Chondrocyte (in vitro differentiated cells): ENCODE measurements at regions not wholly inside any gene's neighbourhood (a gene's known extent, or its start where the extent isn't known, plus 50 kb on each side); places are given as distances from the start of the nearest gene placed in this dataset.

Experiments used
- DNase-seq: peaks from one replicate; pipeline ENCODE4 v3.0.0; 2021; ENCODE audit warnings: mixed read lengths, low spot score
- H3K27ac Mint-ChIP-seq: one replicate; pipeline ENCODE4 v1.8.0; 2021; ENCODE audit warnings: mild to moderate bottlenecking, moderate library complexity, mixed read lengths; ENCODE audit not compliant: unreplicated experiment
- H3K27me3 Mint-ChIP-seq: 2 replicates; pipeline ENCODE4 v1.8.0; 2021; ENCODE audit warnings: low read depth, mixed read lengths
- H3K36me3 Mint-ChIP-seq: 2 replicates; pipeline ENCODE4 v1.8.0; 2021; ENCODE audit warnings: low read depth, mixed read lengths
- H3K4me1 Mint-ChIP-seq: 2 replicates; pipeline ENCODE4 v1.8.0; 2021; ENCODE audit warnings: low read depth, mild to moderate bottlenecking, mixed read lengths
- H3K4me3 Mint-ChIP-seq: one replicate; pipeline ENCODE4 v1.8.0; 2021; ENCODE audit warnings: mild to moderate bottlenecking, moderate library complexity, mixed read lengths; ENCODE audit not compliant: unreplicated experiment
- H3K9me3 Mint-ChIP-seq: 2 replicates; pipeline ENCODE4 v1.8.0; 2021; ENCODE audit warnings: low read depth, mixed read lengths
- CTCF ChIP-seq: fragments of 200-600 bp; sonication (generic); IDR thresholded peaks from 2 replicates; pipeline ENCODE4 v1.5.0; 2021; ENCODE audit warnings: antibody characterized with exemption, mild to moderate bottlenecking, moderate library complexity

GRCh38 chr3:193879099-193879863, 256.7 kb upstream of the HES1 start:
- DNase-seq = no peak
- Mint-ChIP-seq H3K27me3 (peaks cover 86% of the 10 kb centered on the region), H3K4me1 (no peaks in the 10 kb centered on the region), H3K36me3 (no peaks in the 10 kb centered on the region), H3K9me3 (no peaks in the 10 kb centered on the region), H3K4me3 (no peak overlapping the region), H3K27ac (no peak overlapping the region)
- TF ChIP-seq CTCF = no peak

- H3K4me3 Mint-ChIP-seq = no peak overlapping the region
- H3K27ac Mint-ChIP-seq = no peak overlapping the region
- no peak for DNase-seq
- TF ChIP-seq CTCF = no peak
- H3K4me1 Mint-ChIP-seq = no peaks in the 10 kb centered on the region
- peaks cover 83% of the 10 kb centered on the region for H3K27me3 Mint-ChIP-seq
- H3K36me3 Mint-ChIP-seq = no peaks in the 10 kb centered on the region
- H3K9me3 Mint-ChIP-seq = no peaks in the 10 kb centered on the region
These were observed 256.1 kb upstream of the HES1 start for GRCh38 chr3:193879864-193880242.

- Mint-ChIP-seq H3K4me3 (no peak overlapping the region), H3K9me3 (peaks cover 5% of the 10 kb centered on the region), H3K27me3 (peaks cover 70% of the 10 kb centered on the region), H3K27ac (no peak overlapping the region), H3K36me3 (peaks cover 2% of the 10 kb centered on the region), H3K4me1 (no peaks in the 10 kb centered on the region)
- TF ChIP-seq CTCF = no peak
- no peak for DNase-seq
These were observed 253.9 kb upstream of the HES1 start for GRCh38 chr3:193882091-193882490.

GRCh38 chr3:193883551-193883950, 252.4 kb upstream of the HES1 start:
- no peak overlapping the region for H3K27ac Mint-ChIP-seq
- peaks cover 5% of the 10 kb centered on the region for H3K9me3 Mint-ChIP-seq
- TF ChIP-seq CTCF = no peak
- no peaks in the 10 kb centered on the region for H3K4me1 Mint-ChIP-seq
- peaks cover 2% of the 10 kb centered on the region for H3K36me3 Mint-ChIP-seq
- no peak for DNase-seq
- peaks cover 67% of the 10 kb centered on the region for H3K27me3 Mint-ChIP-seq
- H3K4me3 Mint-ChIP-seq = no peak overlapping the region

- peaks cover 5% of the 10 kb centered on the region for H3K9me3 Mint-ChIP-seq
- no peak overlapping the region for H3K27ac Mint-ChIP-seq
- H3K4me1 Mint-ChIP-seq = no peaks in the 10 kb centered on the region
- TF ChIP-seq CTCF = no peak
- H3K36me3 Mint-ChIP-seq = peaks cover 2% of the 10 kb centered on the region
- DNase-seq = no peak
- H3K4me3 Mint-ChIP-seq = no peak overlapping the region
- peaks cover 65% of the 10 kb centered on the region for H3K27me3 Mint-ChIP-seq
These were observed 251.9 kb upstream of the HES1 start for GRCh38 chr3:193884027-193884426.
